ENCODE measurements at regions not wholly inside any gene's neighbourhood (a gene's known extent, or its start where the extent isn't known, plus 50 kb on each side); places are given as distances from the start of the nearest gene placed in this dataset.

- 95% methylated on average over 4 of the region's 4 CpGs for WGBS (ENCODE audit: insufficient coverage)
- peaks cover 14 to 24% of the 10 kb centered on the region in 2 donors for H3K27me3 Mint-ChIP-seq
- no peak for ATAC-seq (replicated peaks in 1 of 4)
Measured at GRCh38 chr6:88529726-88530125, 363.6 kb upstream of the CNR1 start.

GRCh38 chr6:88520445-88520844 lies 354.3 kb upstream of the CNR1 start:
- 65% methylated on average over 5 of the region's 7 CpGs for WGBS (ENCODE audit: insufficient coverage)
- peaks cover 0 to 3% of the 10 kb centered on the region in 2 donors for H3K27me3 Mint-ChIP-seq
- Histone ChIP-seq H3K36me3 (ENCODE audit: control insufficient read depth in 2 of 2, extremely low read depth in 1 of 2, insufficient read depth in 1 of 2, low read length in 1 of 2) (no peaks in the 10 kb centered on the region), H3K4me3 (ENCODE audit: control insufficient read depth in 1 of 2, extremely low read depth in 1 of 2, low read length in 1 of 2) (no peak overlapping the region), H3K27me3 (replicated peaks in 1 of 2; ENCODE audit: control insufficient read depth in 2 of 2, extremely low read depth in 1 of 2, insufficient read depth in 2 of 2, low read length in 1 of 2) (no peaks in the 10 kb centered on the region), H3K27ac (ENCODE audit: low read length) (no peak overlapping the region), H3K9me3 (no peaks in the 10 kb centered on the region), H3K4me1 (ENCODE audit: control insufficient read depth in 1 of 2, extremely low read depth in 1 of 2, insufficient read depth in 2 of 2, low read length in 2 of 2) (no peaks in the 10 kb centered on the region)
- H3K4me1 Mint-ChIP-seq = no peaks in the 10 kb centered on the region
- H3K9me3 Mint-ChIP-seq = peaks cover 0 to 6% (median 5%) of the 10 kb centered on the region in 3 donors
- no peak overlapping the region for H3K27ac Mint-ChIP-seq
- POLR2A ChIA-PET = no interaction called here
- no peak overlapping the region for H3K4me3 Mint-ChIP-seq
- CTCF ChIA-PET = no interaction called here
- ATAC-seq (replicated peaks in 1 of 4) = no peak
- no peaks in the 10 kb centered on the region for H3K36me3 Mint-ChIP-seq
- DNase-seq = no peak

More at GRCh38 chr6:88529726-88530125, 363.6 kb upstream of the CNR1 start:
- no peak overlapping the region for H3K27ac Mint-ChIP-seq
- Histone ChIP-seq H3K4me1 (ENCODE audit: control insufficient read depth in 1 of 2, extremely low read depth in 1 of 2, insufficient read depth in 2 of 2, low read length in 2 of 2) (no peaks in the 10 kb centered on the region), H3K4me3 (ENCODE audit: control insufficient read depth in 1 of 2, extremely low read depth in 1 of 2, low read length in 1 of 2) (no peak overlapping the region), H3K27me3 (replicated peaks in 1 of 2; ENCODE audit: control insufficient read depth in 2 of 2, extremely low read depth in 1 of 2, insufficient read depth in 2 of 2, low read length in 1 of 2) (peaks cover 0 to 20% of the 10 kb centered on the region in 2 experiments), H3K27ac (ENCODE audit: low read length) (no peak overlapping the region), H3K36me3 (ENCODE audit: control insufficient read depth in 2 of 2, extremely low read depth in 1 of 2, insufficient read depth in 1 of 2, low read length in 1 of 2) (no peaks in the 10 kb centered on the region), H3K9me3 (no peaks in the 10 kb centered on the region)
- peaks cover 0 to 4% (median 0%) of the 10 kb centered on the region in 3 donors for H3K9me3 Mint-ChIP-seq
- H3K4me3 Mint-ChIP-seq = no peak overlapping the region
- no peak for DNase-seq
- ChIA-PET POLR2A (no interaction called here), CTCF (no interaction called here)
- H3K36me3 Mint-ChIP-seq = no peaks in the 10 kb centered on the region
- no peaks in the 10 kb centered on the region for H3K4me1 Mint-ChIP-seq

GRCh38 chr6:88520017-88520338 lies 353.8 kb upstream of the CNR1 start:
- CTCF ChIA-PET = no interaction called here
- Histone ChIP-seq H3K4me1 (ENCODE audit: control insufficient read depth in 1 of 2, extremely low read depth in 1 of 2, insufficient read depth in 2 of 2, low read length in 2 of 2) (no peaks in the 10 kb centered on the region), H3K4me3 (ENCODE audit: control insufficient read depth in 1 of 2, extremely low read depth in 1 of 2, low read length in 1 of 2) (no peak overlapping the region), H3K27ac (ENCODE audit: low read length) (no peak overlapping the region), H3K9me3 (no peaks in the 10 kb centered on the region), H3K36me3 (ENCODE audit: control insufficient read depth in 2 of 2, extremely low read depth in 1 of 2, insufficient read depth in 1 of 2, low read length in 1 of 2) (no peaks in the 10 kb centered on the region), H3K27me3 (replicated peaks in 1 of 2; ENCODE audit: control insufficient read depth in 2 of 2, extremely low read depth in 1 of 2, insufficient read depth in 2 of 2, low read length in 1 of 2) (no peaks in the 10 kb centered on the region)
- POLR2A ChIA-PET = no interaction called here
- no peak for ATAC-seq (replicated peaks in 1 of 4)
- Mint-ChIP-seq H3K4me3 (no peak overlapping the region), H3K9me3 (peaks cover 0 to 6% (median 5%) of the 10 kb centered on the region in 3 donors), H3K36me3 (no peaks in the 10 kb centered on the region), H3K27ac (no peak overlapping the region), H3K27me3 (peaks cover 0 to 3% of the 10 kb centered on the region in 2 donors), H3K4me1 (no peaks in the 10 kb centered on the region)
- DNase-seq = no peak

GRCh38 chr6:88519301-88520016 lies 353.3 kb upstream of the CNR1 start:
- H3K36me3 ChIP-seq (ENCODE audit: control insufficient read depth in 2 of 2, extremely low read depth in 1 of 2, insufficient read depth in 1 of 2, low read length in 1 of 2) = no peaks in the 10 kb centered on the region
- no peaks in the 10 kb centered on the region for H3K4me1 ChIP-seq (ENCODE audit: control insufficient read depth in 1 of 2, extremely low read depth in 1 of 2, insufficient read depth in 2 of 2, low read length in 2 of 2)
- ATAC-seq (replicated peaks in 1 of 4) = no peak
- WGBS (ENCODE audit: insufficient coverage) = 68% methylated on average over 6 of the region's 10 CpGs
- Mint-ChIP-seq H3K4me1 (no peaks in the 10 kb centered on the region), H3K9me3 (peaks cover 0 to 6% (median 5%) of the 10 kb centered on the region in 3 donors), H3K4me3 (no peak overlapping the region), H3K27ac (no peak overlapping the region), H3K36me3 (no peaks in the 10 kb centered on the region), H3K27me3 (peaks cover 0 to 3% of the 10 kb centered on the region in 2 donors)
- no peak overlapping the region for H3K27ac ChIP-seq (ENCODE audit: low read length)
- ChIA-PET POLR2A (no interaction called here), CTCF (no interaction called here)
- H3K9me3 ChIP-seq = no peaks in the 10 kb centered on the region
- no peak overlapping the region for H3K4me3 ChIP-seq (ENCODE audit: control insufficient read depth in 1 of 2, extremely low read depth in 1 of 2, low read length in 1 of 2)
- no peaks in the 10 kb centered on the region for H3K27me3 ChIP-seq (replicated peaks in 1 of 2; ENCODE audit: control insufficient read depth in 2 of 2, extremely low read depth in 1 of 2, insufficient read depth in 2 of 2, low read length in 1 of 2)
- DNase-seq = no peak

GRCh38 chr6:88517737-88518136 lies 351.6 kb upstream of the CNR1 start:
- no peaks in the 10 kb centered on the region for H3K36me3 Mint-ChIP-seq
- ATAC-seq (replicated peaks in 1 of 4) = no peak
- Histone ChIP-seq H3K9me3 (no peaks in the 10 kb centered on the region), H3K27me3 (replicated peaks in 1 of 2; ENCODE audit: control insufficient read depth in 2 of 2, extremely low read depth in 1 of 2, insufficient read depth in 2 of 2, low read length in 1 of 2) (no peaks in the 10 kb centered on the region), H3K4me1 (ENCODE audit: control insufficient read depth in 1 of 2, extremely low read depth in 1 of 2, insufficient read depth in 2 of 2, low read length in 2 of 2) (no peaks in the 10 kb centered on the region), H3K36me3 (ENCODE audit: control insufficient read depth in 2 of 2, extremely low read depth in 1 of 2, insufficient read depth in 1 of 2, low read length in 1 of 2) (no peaks in the 10 kb centered on the region), H3K4me3 (ENCODE audit: control insufficient read depth in 1 of 2, extremely low read depth in 1 of 2, low read length in 1 of 2) (no peak overlapping the region), H3K27ac (ENCODE audit: low read length) (no peak overlapping the region)
- POLR2A ChIA-PET = no interaction called here
- 70% methylated on average over 2 of the region's 3 CpGs for WGBS (ENCODE audit: insufficient coverage)
- CTCF ChIA-PET = no interaction called here
- H3K27me3 Mint-ChIP-seq = peaks cover 2 to 11% of the 10 kb centered on the region in 2 donors
- H3K9me3 Mint-ChIP-seq = peaks cover 0 to 6% (median 5%) of the 10 kb centered on the region in 3 donors
- H3K27ac Mint-ChIP-seq = no peak overlapping the region
- H3K4me3 Mint-ChIP-seq = no peak overlapping the region
- DNase-seq = no peak
- H3K4me1 Mint-ChIP-seq = no peaks in the 10 kb centered on the region

GRCh38 chr6:88513920-88514319 lies 347.8 kb upstream of the CNR1 start:
- DNase-seq = no peak
- Mint-ChIP-seq H3K27me3 (peaks cover 2 to 14% of the 10 kb centered on the region in 2 donors), H3K27ac (no peak overlapping the region), H3K36me3 (no peaks in the 10 kb centered on the region), H3K4me1 (no peaks in the 10 kb centered on the region), H3K9me3 (peaks cover 0 to 2% (median 0%) of the 10 kb centered on the region in 3 donors), H3K4me3 (no peak overlapping the region)
- Histone ChIP-seq H3K4me1 (ENCODE audit: control insufficient read depth in 1 of 2, extremely low read depth in 1 of 2, insufficient read depth in 2 of 2, low read length in 2 of 2) (no peaks in the 10 kb centered on the region), H3K4me3 (ENCODE audit: control insufficient read depth in 1 of 2, extremely low read depth in 1 of 2, low read length in 1 of 2) (no peak overlapping the region), H3K36me3 (ENCODE audit: control insufficient read depth in 2 of 2, extremely low read depth in 1 of 2, insufficient read depth in 1 of 2, low read length in 1 of 2) (no peaks in the 10 kb centered on the region), H3K9me3 (no peaks in the 10 kb centered on the region), H3K27ac (ENCODE audit: low read length) (no peak overlapping the region), H3K27me3 (replicated peaks in 1 of 2; ENCODE audit: control insufficient read depth in 2 of 2, extremely low read depth in 1 of 2, insufficient read depth in 2 of 2, low read length in 1 of 2) (no peaks in the 10 kb centered on the region)
- POLR2A ChIA-PET = no interaction called here
- 60% methylated on average over 2 of the region's 4 CpGs for WGBS (ENCODE audit: insufficient coverage)
- no peak for ATAC-seq (replicated peaks in 1 of 4)
- CTCF ChIA-PET = interaction anchor here in 1 of 2 donors (0.7 kb wide), 1 partner anchor 292 kb away, joined by 3 read pairs; no protein-coding TSS in a partner anchor

- Mint-ChIP-seq H3K9me3 (peaks cover 0 to 4% (median 0%) of the 10 kb centered on the region in 3 donors), H3K4me3 (no peak overlapping the region), H3K36me3 (no peaks in the 10 kb centered on the region), H3K4me1 (no peaks in the 10 kb centered on the region), H3K27ac (no peak overlapping the region), H3K27me3 (peaks cover 2 to 14% of the 10 kb centered on the region in 2 donors)
- ChIA-PET CTCF (interaction anchor here in 1 of 2 donors (0.7 kb wide), 1 partner anchor 292 kb away, joined by 3 read pairs; no protein-coding TSS in a partner anchor), POLR2A (no interaction called here)
- DNase-seq (no peak), ATAC-seq (replicated peaks in 1 of 4) (no peak)
- H3K27me3 ChIP-seq (replicated peaks in 1 of 2; ENCODE audit: control insufficient read depth in 2 of 2, extremely low read depth in 1 of 2, insufficient read depth in 2 of 2, low read length in 1 of 2) = no peaks in the 10 kb centered on the region
- H3K4me3 ChIP-seq (ENCODE audit: control insufficient read depth in 1 of 2, extremely low read depth in 1 of 2, low read length in 1 of 2) = no peak overlapping the region
- no peaks in the 10 kb centered on the region for H3K4me1 ChIP-seq (ENCODE audit: control insufficient read depth in 1 of 2, extremely low read depth in 1 of 2, insufficient read depth in 2 of 2, low read length in 2 of 2)
- H3K36me3 ChIP-seq (ENCODE audit: control insufficient read depth in 2 of 2, extremely low read depth in 1 of 2, insufficient read depth in 1 of 2, low read length in 1 of 2) = no peaks in the 10 kb centered on the region
- no peak overlapping the region for H3K27ac ChIP-seq (ENCODE audit: low read length)
- H3K9me3 ChIP-seq = no peaks in the 10 kb centered on the region
Measured at GRCh38 chr6:88513471-88513870, 347.3 kb upstream of the CNR1 start.
